ENCODE measurements at regions not wholly inside any gene's neighbourhood (a gene's known extent, or its start where the extent isn't known, plus 50 kb on each side); places are given as distances from the start of the nearest gene placed in this dataset.

DNA sequence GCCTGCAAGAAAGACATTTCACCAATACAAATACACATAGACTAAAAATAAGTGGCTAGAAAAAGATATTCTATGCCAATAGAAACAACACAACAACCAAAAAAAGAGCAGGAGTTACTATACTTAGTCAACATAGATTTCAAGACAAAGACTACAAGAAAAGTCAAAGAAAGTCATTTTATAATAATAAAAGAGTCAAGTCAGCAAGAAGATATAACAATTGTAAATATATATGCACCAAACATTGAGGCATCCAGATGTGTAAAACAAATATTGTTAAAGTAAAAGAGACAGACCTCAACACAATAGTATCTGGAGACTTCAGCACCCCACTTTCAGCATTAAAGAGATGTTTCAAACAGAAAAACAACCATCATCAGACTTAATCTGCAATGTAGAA, 104.6 kb downstream of the AMY1C start:
- no peak for DNase-seq (ENCODE audit: low spot score in 2 of 2)
- H3K4me3 ChIP-seq (ENCODE audit: low read depth, poor library complexity, severe bottlenecking) = no peak overlapping the region
- TF ChIP-seq, protein P1, sequence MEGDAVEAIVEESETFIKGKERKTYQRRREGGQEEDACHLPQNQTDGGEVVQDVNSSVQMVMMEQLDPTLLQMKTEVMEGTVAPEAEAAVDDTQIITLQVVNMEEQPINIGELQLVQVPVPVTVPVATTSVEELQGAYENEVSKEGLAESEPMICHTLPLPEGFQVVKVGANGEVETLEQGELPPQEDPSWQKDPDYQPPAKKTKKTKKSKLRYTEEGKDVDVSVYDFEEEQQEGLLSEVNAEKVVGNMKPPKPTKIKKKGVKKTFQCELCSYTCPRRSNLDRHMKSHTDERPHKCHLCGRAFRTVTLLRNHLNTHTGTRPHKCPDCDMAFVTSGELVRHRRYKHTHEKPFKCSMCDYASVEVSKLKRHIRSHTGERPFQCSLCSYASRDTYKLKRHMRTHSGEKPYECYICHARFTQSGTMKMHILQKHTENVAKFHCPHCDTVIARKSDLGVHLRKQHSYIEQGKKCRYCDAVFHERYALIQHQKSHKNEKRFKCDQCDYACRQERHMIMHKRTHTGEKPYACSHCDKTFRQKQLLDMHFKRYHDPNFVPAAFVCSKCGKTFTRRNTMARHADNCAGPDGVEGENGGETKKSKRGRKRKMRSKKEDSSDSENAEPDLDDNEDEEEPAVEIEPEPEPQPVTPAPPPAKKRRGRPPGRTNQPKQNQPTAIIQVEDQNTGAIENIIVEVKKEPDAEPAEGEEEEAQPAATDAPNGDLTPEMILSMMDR (IDR thresholded peaks at IDR 0.05) = no peak
- no peak for TF ChIP-seq POLR2A (IDR thresholded peaks at IDR 0.05)
- intact Hi-C loops (cut with DNase I; ENCODE audit: low total_unique reads) = no loop called here

DNA sequence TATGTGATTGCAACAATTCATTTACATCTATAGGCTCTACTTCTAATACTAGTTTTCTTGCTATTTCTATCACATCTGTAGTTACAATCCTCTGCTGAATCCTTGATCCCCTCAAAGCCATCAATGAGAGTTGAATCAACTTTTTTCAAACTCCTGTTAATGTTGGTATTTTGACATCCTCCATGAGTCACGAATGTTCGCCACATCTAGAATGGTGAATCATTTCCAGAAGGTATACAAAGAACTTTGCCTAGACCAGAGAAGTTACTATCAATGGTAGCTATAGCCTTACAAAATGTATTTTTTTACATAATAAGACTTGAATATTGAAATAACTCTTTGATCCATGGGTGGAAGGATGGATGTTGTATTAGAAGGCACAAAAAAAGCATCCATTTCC, 110.0 kb downstream of the AMY1C start:
- DNase-seq (ENCODE audit: low spot score in 2 of 2) = no peak
- H3K4me3 ChIP-seq (ENCODE audit: low read depth, poor library complexity, severe bottlenecking) = no peak overlapping the region
- intact Hi-C loops (cut with DNase I; ENCODE audit: low total_unique reads) = no loop called here
- WGBS, 2 donors = 80% methylated on average over 2 of the region's 2 CpGs
- TF ChIP-seq, protein P1 (IDR thresholded peaks at IDR 0.05) = no peak
- no peak for TF ChIP-seq POLR2A (IDR thresholded peaks at IDR 0.05)

DNA sequence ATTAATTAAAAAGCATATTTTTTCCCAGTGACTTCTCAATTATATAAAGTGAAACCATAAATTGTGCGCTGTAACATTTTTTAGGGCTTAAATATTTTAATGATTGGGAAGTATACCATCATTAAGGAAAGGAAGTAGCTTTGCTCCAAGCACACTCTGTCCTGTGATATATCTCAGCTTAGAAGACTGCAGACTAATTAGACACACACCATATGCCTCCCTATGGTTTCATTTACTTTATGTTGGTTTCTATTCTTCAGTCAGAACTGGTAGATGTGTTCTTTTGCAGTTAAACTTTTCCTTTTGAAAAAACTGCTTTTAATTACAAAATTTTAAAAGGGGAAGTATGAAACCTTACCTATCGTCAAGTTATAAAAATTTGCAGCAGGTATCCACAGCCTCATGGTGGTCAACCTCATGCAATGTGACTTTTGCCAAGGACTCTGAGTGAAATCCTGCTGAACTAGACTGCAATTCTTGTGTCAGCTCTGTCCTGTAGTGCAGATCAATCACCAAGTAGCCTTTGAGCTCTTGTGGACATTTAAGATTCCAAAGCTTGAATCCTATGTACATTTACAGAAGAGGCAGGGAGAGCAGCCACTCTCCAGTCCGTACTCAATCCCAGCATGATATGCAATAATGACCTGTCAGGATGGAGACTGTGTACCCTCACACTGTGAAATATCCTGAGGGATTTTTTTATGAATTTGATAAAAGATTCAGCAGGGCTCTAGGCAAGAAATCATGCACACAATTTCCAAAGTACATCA, 149.1 kb downstream of the AMY1C start:
- DNase-seq (ENCODE audit: low spot score in 2 of 2) = no peak
- TF ChIP-seq, protein P1 (IDR thresholded peaks at IDR 0.05) = no peak
- TF ChIP-seq POLR2A (IDR thresholded peaks at IDR 0.05) = no peak
- WGBS, 2 donors = 67 to 68% methylated on average over 3 of the region's 3 CpGs
- intact Hi-C loops (cut with DNase I; ENCODE audit: low total_unique reads) = no loop called here
- H3K4me3 ChIP-seq (ENCODE audit: low read depth, poor library complexity, severe bottlenecking) = no peak overlapping the region

DNA sequence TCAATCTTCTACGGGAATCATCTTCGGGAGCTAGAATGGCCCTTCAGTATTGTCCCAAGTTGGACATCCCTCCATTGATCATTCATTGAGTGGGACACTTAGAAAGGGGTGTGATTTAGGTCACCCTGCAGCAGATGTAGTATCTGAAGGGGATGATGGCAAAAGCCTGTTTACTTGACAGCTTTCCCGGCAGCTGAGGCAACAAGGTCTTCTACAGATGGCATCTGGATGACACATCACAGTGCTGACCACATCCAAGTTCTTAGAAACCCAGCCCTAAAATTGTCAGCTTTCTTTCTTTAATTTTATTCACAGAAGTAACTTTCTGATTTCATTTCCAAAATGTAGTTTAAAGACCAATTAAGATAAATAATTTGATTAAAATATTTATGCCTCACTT, 150.3 kb downstream of the AMY1C start:
- DNase-seq (ENCODE audit: low spot score in 2 of 2) = no peak
- 72 to 83% methylated on average over 3 of the region's 3 CpGs for WGBS, 2 donors
- TF ChIP-seq, protein P1 (IDR thresholded peaks at IDR 0.05) = no peak
- no peak for TF ChIP-seq POLR2A (IDR thresholded peaks at IDR 0.05)
- intact Hi-C loops (cut with DNase I; ENCODE audit: low total_unique reads) = no loop called here
- no peak overlapping the region for H3K4me3 ChIP-seq (ENCODE audit: low read depth, poor library complexity, severe bottlenecking)

DNA sequence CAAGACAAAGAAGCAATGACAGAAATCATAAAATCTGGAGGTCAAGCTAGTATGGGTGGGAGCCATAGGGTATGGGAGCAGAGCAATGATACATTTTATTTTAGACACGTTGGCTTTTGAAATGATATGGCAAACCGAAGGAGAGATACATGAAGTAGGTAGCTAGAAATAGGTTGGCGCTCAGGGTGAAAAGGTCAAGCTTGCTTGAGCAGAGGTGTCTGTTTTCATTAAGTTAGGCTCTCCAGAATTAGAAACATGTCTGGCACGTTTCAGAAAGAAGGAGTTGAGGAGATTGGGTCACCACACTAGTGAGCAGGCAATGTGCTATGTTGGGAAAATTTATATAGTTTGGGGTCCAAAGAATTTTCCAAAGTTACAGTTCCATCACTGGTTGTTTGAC, 151.4 kb downstream of the AMY1C start:
- no peak overlapping the region for H3K4me3 ChIP-seq (ENCODE audit: low read depth, poor library complexity, severe bottlenecking)
- no peak for DNase-seq (ENCODE audit: low spot score in 2 of 2)
- TF ChIP-seq POLR2A (IDR thresholded peaks at IDR 0.05) = no peak
- TF ChIP-seq, protein P1 (IDR thresholded peaks at IDR 0.05) = no peak
- intact Hi-C loops (cut with DNase I; ENCODE audit: low total_unique reads) = no loop called here
- 53 to 58% methylated on average over 4 of the region's 4 CpGs for WGBS, 2 donors

DNA sequence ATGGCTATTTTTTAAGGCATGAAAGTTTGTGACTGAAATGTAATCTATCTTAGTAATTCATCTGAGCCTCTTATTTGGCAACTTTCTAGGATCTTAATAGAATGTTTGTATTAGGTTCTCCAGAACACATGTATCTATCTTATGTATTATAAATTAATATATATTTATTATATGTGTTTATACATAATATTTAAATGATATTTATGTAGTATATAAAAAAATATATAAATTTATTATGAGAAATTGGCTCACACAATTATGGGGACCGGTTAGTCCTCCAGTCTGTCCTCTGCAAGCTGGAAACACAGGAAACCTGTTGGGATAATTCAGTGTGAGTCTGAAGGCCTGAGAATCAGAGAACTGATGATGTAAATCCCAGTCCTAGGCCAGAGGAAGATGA, 155.7 kb downstream of the AMY1C start:
- no peak overlapping the region for H3K4me3 ChIP-seq (ENCODE audit: low read depth, poor library complexity, severe bottlenecking)
- TF ChIP-seq POLR2A (IDR thresholded peaks at IDR 0.05) = no peak
- TF ChIP-seq, protein P1 (IDR thresholded peaks at IDR 0.05) = no peak
- 90 to 95% methylated on average over 1 of the region's 1 CpG for WGBS, 2 donors
- no peak for DNase-seq (ENCODE audit: low spot score in 2 of 2)
- intact Hi-C loops (cut with DNase I; ENCODE audit: low total_unique reads) = no loop called here
